ENCODE measurements at regions not wholly inside any gene's neighbourhood (a gene's known extent, or its start where the extent isn't known, plus 50 kb on each side); places are given as distances from the start of the nearest gene placed in this dataset.

GRCh38 chr5:36382890-36383289 lies 81.2 kb upstream of the RANBP3L start:
- no peak for TF ChIP-seq SMC3 (IDR thresholded peaks at IDR 0.05; ENCODE audit: borderline replicate concordance, low read length)
- no peak for TF ChIP-seq FOXM1 (IDR thresholded peaks at IDR 0.05; ENCODE audit: low read depth, low read length)
- no peak for TF ChIP-seq BCL11A (IDR thresholded peaks at IDR 0.05; ENCODE audit: low read depth, low read length)
- no peak for TF ChIP-seq TCF3 (IDR thresholded peaks at IDR 0.05; ENCODE audit: borderline replicate concordance, insufficient read depth, low read depth, low read length)
- no peak for TF ChIP-seq PAX8 (IDR thresholded peaks at IDR 0.05)
- no peak for TF ChIP-seq POLR2A (IDR thresholded peaks at IDR 0.05; ENCODE audit: low read depth, low read length)
- TF ChIP-seq EP300 (IDR thresholded peaks at IDR 0.05; ENCODE audit: borderline replicate concordance in 1 of 2, control insufficient read depth in 1 of 2, low read depth in 2 of 2, low read length in 2 of 2) = no peak
